NT2/D1 (cell line): ENCODE measurements at regions not wholly inside any gene's neighbourhood (a gene's known extent, or its start where the extent isn't known, plus 50 kb on each side); places are given as distances from the start of the nearest gene placed in this dataset.

Experiments
- SUZ12 ChIP-seq: IDR thresholded peaks from 2 replicates; pipeline ENCODE4 v1.6.1; 2011; ENCODE audit not compliant: insufficient read length, insufficient read depth; ENCODE audit errors: extremely low read depth
- YY1 ChIP-seq: IDR thresholded peaks from 2 replicates; pipeline ENCODE4 v1.6.1; 2011; ENCODE audit not compliant: insufficient read length, insufficient read depth
- ZNF274 ChIP-seq: IDR thresholded peaks from 2 replicates; pipeline ENCODE4 v1.6.1; 2011; ENCODE audit warnings: mild to moderate bottlenecking, low read depth, low read length

GRCh38 chr20:61043681-61044080 is 208.4 kb upstream of the CDH4 start:
- TF ChIP-seq YY1: no peak
- TF ChIP-seq SUZ12: no peak
- no peak for TF ChIP-seq ZNF274
